OCI-LY3 (cell line): ENCODE measurements at regions not wholly inside any gene's neighbourhood (a gene's known extent, or its start where the extent isn't known, plus 50 kb on each side); places are given as distances from the start of the nearest gene placed in this dataset.

ENCODE experiments used
- CTCF ChIP-seq: fragments of 200-600, 300-600 bp; sonication (generic); IDR thresholded peaks from 2 replicates; pipeline ENCODE4 v1.5.1; 2014; ENCODE audit warnings: antibody characterized with exemption, low read length, low read depth
- EZH2phosphoT487 ChIP-seq: fragments of 200-600 bp; shearing (Covaris generic); IDR thresholded peaks from 2 replicates; pipeline ENCODE4 v1.6.1; 2018; ENCODE audit warnings: antibody characterized with exemption, mixed run types, low read depth

DNA sequence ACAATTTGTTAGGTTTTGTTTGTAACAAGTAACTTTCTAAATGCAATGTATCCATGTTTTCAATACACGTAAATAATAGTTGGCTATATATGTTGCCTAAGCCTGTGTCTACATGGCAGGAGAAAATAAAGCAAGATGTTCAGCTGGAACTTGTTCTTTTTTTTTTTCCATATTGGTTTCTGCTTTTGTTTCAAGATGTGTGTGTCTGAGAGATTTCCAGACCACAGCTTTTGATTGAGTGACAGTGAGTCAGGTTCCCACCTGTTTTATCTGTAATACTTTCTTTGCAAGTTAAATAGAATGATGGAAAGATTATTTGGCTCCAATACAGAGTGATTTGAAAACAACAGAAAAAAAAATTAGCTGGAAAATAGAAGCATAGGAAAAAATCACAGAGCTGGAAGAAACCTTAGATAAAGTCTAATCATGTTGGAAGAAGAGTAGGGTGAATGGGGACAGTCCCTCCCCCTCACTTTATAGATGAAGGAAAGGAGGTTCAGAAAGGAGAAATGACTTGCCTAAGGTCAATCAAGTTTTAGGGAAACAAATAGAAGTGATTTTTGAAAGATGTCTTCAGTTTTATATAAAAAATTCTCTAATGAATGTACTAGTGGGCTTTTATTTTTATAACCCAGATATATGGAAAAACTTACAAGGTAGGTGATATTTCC is 150.9 kb upstream of the STMND1 start:
- no peak for TF ChIP-seq CTCF
- TF ChIP-seq EZH2phosphoT487, result no peak
